ENCODE measurements at regions not wholly inside any gene's neighbourhood (a gene's known extent, or its start where the extent isn't known, plus 50 kb on each side); places are given as distances from the start of the nearest gene placed in this dataset.
"Not testable (repeated sequence)": the region's sequence is repeated elsewhere in the genome, so short reads cannot be mapped to it uniquely, and the experiment has no call there.

DNA sequence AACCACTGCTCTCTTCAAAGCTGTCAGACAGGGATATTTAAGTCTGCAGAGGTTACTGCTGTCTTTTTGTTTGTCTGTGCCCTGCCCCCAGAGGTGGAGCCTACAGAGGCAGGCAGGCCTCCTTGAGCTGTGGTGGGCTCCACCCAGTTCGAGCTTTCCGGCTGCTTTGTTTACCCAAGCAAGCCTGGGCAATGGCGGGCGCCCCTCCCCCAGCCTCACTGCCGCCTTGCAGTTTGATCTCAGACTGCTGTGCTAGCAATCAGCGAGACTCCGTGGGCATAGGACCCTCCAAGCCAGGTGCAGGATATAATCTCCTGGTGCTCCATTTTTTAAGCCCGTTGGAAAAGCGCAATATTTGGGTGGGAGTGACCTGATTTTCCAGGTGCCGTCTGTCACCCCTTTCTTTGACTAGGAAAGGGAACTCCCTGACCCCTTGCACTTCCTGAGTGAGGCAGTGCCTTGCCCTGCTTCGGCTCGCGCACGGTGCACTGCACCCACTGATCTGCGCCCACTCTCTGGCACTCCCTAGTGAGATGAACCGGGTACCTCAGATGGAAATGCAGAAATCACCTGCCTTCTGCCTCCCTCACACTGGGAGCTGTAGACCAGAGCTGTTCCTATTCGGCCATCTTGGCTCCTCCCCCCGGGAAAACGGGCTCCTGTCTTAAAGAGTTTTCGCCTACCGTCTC lies 758.3 kb upstream of the NXPH2 start:
- not testable (repeated sequence) for DNase-seq

DNA sequence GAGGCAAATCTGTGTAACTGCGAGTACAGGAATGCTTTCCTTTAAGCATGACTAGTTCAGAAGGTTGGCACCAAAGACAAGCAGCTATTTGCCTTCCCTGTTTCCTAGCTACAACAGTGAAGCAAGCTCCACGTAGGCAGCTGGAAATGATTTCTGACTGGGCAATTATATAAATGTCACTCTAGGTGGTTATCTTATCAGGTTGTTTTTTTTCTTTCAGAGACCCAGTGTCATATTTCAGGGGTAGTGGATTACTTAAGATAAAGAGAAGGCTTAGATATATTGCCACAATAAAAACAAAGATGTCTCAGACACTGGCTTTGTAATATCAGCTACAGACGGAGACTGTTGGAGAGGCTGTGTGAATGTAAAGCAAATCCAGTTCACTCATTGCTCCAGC lies 748.9 kb upstream of the NXPH2 start:
- no peak for DNase-seq

DNA sequence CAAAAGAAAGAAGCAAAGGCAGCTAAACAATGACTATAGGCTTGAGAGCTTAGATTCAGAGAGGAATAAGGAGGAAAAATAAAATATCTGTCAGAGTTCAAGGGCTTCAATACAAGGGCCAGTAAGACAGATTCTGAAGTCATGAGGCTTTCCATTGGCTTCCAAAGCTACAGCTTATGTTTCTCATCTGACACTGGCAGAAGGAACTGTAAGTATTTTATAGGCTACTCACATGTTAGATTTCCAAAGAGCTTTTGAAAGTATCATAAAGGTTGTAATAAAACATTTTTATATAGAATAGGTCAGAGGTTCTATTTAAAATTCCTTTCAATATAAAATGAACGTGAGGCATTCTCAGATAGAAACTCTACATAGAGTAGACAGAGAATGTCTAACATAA lies 746.6 kb upstream of the NXPH2 start:
- no peak for DNase-seq

DNA sequence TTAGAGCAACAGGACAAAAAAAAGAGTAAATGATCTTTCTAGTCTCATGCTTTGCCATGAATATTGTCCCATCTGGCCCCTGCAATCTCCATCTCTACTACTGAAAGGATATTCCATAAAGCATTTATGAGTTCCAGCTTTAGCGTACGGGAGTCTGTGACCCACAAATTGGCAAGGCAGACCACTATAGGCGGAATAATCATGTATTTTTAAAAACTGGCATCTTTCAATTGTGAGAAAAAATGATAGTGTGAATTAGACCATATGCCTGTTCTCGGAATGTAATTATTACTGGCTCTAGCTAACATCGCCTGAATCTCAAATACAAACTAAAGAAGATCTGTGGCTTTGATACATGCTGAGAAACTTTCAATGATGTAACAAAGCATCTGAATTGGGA lies 738.1 kb upstream of the NXPH2 start:
- no peak for DNase-seq

DNA sequence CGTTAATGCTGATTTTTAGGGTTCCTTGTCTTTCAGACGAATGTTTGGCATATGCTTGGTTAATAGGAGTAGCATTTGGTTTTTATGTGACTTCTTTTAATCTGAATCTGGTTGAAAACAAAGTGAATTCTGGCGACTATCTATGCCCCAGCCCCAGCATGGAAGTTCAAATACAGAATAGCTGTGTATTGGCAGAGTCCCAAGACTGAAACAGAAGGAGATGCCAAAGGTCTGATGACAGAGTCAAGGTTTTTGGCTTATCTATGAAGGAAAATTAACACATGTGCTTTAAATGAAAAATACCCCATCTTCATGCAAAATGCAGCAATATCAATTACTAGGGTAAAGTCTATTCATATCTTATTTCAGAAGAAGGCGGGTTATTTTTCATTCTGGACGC lies 734.8 kb upstream of the NXPH2 start:
- DNase-seq, result no peak

DNA sequence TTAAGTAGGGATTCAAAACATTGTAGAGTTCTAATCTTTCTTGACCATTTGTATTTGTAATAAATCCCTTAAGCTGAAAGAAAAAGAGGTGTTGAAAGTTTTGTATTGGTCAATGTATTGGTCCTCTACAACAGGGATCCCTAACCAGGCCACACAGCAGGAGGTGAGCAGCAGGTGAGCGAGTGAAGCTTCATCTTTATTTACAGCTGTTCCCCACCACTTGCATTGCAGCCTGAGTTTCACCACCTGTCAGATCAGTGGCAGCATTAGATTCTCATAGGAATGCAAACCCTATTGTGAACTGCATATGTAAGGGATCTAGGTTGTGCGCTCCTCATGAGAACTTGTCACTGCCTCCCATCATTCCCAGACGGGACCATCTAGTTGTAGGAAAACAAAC lies 715.7 kb upstream of the NXPH2 start:
- no peak for DNase-seq

DNA sequence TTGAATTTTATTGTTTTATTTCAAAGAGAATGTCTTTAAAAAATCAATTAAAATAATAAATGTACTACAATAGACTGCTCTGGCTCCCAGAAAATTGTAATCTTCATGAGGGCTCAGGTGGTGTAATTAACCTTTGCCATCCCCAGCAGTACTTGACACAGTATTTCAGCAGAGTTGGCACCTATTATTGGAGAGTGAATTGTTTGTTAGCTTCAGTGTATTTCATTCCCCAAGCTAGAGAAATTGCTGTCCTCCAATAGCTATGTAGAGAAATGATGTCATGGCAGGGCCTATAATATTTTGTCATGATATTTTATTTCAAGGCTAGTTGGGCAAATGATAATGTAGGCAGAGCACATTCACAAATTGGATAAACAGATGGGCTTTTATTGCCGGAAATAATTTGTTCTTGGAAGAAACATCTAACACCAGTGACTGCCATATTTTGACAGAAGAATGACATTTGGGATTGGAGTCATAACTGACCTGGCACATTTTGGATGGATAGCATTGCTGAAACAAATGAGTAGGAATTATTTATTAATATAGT lies 712.0 kb upstream of the NXPH2 start:
- DNase-seq, result no peak

DNA sequence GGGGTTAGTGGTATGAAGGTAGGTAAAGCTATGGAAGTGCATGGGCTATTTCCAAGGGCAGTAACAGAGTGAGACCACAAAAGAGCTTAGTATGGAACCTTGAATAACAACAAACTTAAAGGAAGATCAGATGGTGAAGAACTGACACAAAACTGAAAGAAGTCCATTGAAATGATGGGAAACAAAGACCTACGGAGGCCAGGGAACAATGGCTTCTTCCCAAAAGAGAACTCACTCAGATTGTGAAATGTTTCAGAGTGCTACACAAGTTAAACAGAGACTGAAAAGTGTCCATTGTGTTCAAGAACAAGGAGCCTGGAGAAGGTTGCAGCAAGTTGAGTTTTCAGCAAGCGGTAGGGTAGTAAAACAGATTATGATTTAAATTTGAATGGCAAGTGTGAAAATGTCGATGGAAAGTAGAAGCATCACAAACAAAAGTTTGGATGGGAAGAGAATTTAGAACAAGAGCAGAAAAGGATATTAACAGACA lies 700.0 kb upstream of the NXPH2 start:
- DNase-seq, result no peak

DNA sequence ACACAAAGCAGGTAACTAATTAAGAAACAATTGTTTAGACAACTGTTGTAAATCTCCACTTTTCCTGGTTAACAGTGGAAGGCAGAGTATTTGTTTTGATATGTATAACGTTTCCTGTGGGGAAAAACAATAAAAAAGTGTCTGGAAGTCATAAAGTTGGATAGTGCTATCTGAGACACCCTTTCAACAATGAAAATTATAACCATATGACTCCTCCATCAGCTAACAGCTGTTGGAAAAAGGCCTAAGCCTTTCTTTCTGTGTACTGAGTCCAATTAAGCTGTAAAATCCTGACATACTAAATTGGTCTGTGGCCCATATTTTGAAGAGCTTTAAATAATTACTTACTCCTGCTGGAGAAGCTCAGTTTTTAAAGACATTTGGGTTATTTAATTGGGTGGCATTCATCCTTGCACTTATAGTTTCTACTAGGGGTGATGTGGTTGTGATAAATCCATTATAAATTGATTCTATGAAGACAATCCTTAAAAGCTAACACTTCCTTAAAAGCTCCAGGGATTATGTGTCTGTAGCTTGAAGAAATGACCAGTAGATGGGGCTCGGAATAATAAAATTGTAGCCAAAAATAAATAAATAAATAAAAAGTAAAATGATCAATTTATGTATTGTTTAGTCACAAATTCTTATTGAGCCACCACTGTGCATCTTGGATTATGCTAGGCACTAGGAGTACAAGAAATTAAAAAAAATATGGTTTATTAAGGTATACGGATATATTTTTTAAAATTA lies 698.1 kb upstream of the NXPH2 start:
- DNase-seq, result no peak

DNA sequence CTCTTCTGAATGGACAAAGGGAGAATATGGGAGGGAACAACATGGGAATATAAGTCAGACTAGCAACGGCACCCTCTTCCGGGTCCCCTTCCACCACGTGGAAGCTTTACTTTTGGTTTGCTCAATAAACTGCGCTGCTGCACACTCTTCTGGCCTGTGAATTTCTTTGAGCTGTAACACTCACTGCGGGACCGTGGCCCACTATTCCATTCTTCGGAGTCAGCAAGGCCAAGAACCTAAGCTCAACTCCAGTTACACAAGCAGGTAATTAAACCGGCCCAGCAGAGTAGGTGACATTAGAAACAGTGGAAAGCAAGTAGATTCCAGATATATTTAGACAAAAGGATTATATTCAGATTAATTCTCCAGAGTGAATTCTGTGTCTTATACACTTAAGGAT lies 697.4 kb upstream of the NXPH2 start:
- no peak for DNase-seq

DNA sequence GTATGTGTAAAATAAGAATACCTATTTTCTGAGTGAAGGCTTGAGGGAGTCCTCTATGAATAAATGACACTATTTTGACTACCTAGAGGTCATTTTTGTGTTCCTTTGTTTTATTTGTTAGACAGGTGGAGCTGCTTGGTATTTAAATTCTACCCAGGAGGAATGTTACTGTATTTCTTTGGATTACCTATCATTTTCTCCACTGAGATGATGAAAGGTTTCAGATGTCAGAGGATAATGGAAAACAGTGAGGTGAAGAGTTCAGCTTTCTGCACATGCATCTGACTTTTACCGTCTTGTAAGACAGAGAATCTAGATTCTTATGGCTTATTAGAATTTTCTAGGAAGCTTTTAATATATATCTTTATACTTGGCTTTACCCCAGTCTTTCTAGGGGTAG lies 689.8 kb upstream of the NXPH2 start:
- DNase-seq, result no peak

DNA sequence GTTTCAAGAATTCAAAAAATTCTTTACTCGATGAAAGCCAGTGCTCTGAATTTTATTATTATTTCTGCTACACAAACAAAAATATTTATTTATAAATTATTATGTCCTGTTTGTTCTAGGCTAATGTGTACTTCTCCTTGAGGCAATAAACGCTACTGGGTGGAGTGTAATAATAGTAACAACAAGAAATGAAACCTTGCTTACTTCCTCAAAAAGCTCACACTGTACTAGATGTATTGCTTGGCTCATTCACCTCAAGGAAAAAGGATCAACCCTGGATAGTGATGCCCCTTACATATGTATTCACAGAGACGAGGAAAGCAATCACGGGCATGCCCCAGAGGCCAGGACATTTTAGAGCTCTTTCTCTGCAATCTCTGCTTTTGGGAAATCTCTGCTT lies 685.6 kb upstream of the NXPH2 start:
- DNase-seq, result no peak

DNA sequence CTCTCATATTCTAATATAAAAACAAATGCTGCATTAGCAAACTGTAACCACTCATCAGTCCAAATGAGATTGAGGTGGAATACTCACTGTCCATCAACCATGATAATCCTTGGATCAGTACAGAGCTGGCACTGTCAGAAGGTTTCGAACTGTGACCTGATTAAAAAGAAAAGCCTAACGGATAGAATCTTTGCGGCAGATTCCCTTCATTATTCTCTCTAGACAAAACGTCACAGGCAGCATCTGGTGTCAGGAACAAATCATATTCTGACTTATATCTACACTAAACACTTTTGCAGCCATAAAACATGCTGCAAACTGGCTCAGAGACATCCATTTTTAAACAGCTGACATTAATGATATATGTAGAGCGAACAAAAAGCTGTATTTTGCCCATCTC lies 677.7 kb upstream of the NXPH2 start:
- DNase-seq, result no peak

DNA sequence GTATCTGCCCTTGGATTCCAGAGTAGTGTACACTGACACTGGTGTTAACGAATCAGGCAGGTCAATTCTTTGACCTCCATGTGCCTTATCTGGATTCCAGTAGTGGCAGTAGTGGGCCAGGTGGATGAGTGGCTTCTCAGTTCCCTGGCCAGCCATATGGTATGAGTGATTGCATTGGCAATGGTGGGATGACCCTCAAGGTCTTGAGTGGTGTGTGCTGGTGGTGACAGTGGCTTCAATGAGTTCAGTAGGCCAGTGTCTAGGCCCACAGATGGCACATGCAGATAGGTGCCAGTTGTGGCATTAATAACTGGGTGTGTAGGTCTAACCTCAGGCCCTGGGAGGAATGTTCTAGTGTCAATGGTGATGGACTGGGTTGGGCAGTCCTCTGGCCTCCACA lies 674.1 kb upstream of the NXPH2 start:
- no peak for DNase-seq

DNA sequence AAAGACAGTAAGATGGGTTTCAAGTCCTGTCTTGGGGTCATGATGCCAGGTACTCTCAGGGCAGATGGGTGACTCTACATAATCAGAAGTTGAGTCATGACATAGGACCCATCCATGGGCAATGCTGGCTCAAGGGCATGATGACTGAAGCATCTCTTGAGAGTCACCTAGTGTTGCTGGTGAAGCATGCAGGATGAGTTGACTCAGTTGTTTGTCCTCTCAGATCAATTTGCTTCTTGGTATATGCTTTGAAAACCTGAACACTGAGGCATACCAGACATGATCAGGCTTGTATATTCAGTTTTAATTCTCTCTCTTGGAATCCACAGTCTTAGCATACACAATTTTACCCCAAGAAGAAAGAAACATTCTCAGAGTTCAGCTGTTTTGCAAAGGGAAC lies 658.9 kb upstream of the NXPH2 start:
- DNase-seq, result no peak

DNA sequence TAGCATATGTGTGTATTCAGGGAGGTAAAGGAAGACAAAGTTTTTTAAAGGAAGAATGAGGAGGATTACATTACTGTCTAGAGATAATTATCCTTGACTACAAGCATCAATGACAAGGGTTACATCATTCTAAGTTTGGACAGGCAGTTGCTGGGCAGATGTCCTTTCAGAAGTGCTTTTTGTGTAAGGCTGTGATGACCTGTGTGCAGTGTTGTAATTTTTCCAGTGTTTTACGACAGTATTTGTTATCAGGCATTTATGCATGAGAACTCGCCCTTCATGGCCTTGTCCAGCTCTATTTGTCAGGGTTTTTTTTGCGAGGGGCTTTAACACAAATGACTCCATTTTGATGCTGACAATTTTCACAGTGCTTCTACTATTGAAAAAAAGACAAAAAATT lies 658.3 kb upstream of the NXPH2 start:
- DNase-seq, result no peak

DNA sequence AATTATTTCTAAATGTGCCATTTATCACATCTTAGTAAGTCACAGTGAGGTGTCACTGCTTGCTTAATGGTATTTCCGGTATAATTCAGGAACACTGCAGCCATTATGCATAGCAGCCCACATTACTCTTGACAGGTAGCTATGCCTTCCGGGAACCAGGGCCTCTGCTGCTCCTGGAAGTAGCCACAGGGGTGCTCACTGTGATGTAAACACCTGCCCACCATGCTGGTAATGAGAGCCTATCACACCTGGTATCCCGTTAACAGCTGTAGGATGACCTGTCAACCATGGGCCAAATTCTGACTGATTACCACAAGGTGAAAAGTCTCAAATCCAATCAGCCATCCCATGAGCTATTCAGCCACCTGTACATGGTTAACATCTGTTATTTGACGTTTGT lies 647.0 kb upstream of the NXPH2 start:
- DNase-seq, result no peak

DNA sequence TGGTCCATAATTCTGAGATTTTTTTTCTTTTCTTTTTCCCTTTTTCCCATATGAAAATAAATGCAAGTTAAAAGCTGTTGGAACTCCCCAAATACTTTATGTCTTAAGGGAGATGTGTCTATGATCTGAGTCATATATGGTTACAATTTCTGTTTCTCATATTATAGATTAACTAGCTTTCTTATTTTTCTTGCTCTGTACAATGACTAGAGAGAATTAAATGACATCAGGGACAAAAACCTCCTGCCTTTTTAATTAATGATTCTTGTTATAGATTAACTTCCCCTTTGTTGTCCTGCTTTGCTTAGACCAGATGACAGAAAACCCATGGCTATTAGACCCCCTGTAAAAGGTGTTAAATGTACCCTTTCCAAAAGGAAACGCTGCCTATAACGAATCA lies 643.9 kb upstream of the NXPH2 start:
- no peak for DNase-seq

DNA sequence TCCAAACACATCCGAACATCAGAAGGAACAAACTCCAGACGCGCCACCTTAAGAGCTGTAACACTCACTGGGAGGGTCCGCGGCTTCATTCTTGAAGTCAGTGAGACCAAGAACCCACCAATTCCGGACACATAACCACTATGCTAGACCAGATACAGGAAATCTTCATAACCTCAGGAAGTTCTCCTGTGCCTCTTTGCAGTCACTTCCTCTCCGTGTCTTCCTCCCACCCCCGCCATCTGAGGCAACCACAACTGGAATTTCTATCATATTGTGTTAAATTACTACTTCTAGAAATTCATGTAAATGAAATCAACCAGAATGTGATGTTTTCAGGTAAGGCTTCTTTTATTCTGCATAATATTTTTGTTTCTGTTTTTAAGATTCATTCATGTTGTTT lies 631.0 kb upstream of the NXPH2 start:
- no peak for DNase-seq

DNA sequence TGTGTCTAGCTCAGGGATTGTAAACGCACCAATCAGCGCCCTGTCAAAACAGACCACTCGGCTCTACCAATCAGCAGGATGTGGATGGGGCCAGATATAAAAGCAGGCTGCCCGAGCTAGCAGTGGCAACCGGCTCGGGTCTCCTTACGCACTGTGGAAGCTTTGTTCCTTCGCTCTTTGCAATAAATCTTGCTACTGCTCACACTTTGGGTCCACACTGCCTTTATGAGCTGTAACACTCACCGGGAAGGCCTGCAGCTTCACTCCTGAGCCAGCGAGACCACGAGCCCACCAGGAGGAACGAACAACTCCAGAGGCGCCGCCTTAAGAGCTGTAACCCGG lies 630.6 kb upstream of the NXPH2 start:
- not testable (repeated sequence) for DNase-seq

DNA sequence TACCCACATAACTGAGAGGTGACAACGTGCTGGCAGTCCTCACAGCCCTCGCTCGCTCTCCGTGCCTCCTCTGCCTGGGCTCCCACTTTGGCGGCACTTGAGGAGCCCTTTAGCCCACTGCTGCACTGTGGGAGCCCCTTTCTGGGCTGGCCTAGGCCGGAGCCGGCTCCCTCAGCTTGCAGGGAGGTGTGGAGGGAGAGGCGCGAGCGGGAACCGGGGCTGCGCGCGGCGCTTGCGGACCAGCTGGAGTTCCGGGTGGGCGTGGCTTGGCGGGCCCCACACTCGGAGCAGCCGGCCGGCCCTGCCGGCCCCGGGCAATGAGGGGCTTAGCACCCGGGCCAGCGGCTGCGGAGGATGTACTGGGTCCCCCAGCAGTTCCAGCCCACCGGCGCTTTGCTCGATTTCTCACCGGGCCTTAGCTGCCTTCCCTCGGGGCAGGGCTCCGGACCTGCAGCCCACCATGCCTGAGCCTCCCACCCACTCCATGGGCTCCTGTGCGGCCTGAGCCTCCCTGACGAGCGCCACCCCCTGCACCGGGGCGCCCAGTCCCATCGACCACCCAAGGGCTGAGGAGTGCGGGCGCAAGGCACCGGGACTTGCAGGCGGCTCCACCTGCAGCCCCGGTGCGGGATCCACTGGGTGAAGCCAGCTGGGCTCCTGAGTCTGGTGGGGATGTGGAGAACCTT lies 630.1 kb upstream of the NXPH2 start:
- not testable (repeated sequence) for DNase-seq

DNA sequence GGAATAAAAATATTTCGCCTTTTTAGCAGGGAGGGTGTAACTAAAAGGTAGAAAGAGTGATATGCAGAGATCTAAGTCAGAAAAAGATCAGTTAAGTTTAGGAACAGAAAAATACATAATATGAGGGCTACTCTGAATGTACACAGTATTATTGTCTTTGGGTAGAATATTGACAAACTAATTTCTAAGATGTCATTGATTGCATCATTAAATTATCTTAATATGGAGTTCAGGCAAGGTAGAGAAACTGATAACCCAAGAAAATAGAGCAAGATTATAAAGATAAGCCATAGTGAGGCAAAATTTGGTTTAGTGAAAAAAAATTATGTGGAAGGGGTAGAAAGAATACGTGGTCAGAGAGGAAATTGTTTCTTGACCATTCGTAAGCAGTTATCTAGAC lies 629.0 kb upstream of the NXPH2 start:
- no peak for DNase-seq

DNA sequence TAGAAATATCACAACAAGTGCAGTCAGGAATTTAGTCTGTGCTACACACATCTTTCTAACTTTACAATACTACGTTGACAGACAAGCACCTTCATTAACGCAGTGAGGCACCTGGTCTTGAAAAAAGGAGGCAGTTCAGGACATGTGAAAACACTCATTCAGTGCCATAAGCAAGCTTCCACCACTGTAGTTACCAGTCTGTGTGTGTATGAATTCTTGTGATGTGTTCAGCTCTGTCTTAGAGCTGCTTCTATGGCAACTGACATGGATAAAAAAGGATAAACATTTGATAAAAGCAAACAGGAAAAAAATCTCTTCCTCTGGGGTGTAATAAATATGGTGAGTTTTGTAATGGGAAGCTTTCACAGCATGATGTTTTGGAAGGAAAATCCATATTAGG lies 623.8 kb upstream of the NXPH2 start:
- no peak for DNase-seq

DNA sequence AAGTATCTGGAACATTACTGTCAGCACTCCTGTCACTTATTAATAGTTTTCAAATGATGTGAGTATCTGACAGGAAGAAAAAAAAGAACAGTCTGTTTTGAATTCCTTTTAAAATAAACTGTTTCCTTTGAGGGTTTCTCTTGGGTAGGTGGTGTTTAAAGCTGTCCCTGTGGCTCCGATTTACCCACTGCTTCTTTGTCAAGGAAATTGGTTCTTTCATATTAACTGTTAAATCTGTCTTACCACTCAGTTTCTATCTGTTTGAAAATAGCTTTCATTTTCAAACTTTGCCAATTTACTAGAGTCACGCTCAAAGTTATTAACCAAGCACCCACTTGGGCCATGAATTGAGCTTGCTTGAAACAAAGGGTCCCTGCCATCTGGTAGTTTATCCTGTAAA lies 614.6 kb upstream of the NXPH2 start:
- no peak for DNase-seq
